HT1080 (cell line): ENCODE measurements at regions not wholly inside any gene's neighbourhood (a gene's known extent, or its start where the extent isn't known, plus 50 kb on each side); places are given as distances from the start of the nearest gene placed in this dataset.

Experiments used
- DNase-seq: peaks from one replicate; pipeline ENCODE4 v3.0.0-alpha.2; 2015; ENCODE audit warnings: low read depth

DNA sequence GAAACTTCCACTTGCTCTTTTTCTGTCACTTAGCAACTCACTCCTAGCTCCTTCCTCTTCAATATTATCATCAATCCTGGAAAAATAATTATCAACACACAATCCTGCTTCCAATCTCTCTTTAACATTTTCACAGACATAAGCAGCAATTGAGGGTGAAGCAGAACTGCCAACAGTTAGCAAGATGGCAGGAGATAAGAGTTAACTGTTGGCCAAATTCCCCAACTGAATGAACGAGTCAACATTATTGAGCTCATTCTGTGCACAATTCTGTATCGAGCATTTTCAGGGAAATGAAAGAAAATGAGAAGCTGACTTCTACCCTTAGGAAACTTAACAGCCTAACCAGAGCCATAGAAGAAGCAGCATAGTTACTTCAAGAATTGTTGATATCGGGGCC is 152.0 kb downstream of the KCNA5 start:
- no peak for DNase-seq

DNA sequence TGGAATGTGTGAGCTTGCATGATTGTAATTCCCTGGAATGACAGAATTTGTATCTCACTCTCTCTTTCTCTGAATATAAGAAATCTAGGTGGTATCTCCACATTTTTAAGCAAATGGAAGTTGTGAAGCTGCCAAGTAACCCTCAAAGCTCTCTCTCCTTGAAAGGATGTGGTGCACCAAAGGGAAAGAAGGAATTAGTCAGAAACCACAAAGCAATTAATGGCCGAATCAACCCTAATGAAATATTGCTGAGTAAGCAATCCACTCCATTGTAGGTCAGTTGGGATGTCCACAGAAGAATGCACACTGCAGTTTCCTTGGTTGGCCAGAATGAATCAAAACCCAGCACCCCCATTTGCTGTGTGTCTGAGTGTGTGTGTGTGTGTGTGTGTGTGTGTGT is 153.5 kb downstream of the KCNA5 start:
- DNase-seq: peak; percentile 48

- DNase-seq: no peak
These were observed 154.0 kb downstream of the KCNA5 start for GRCh38 chr12:5197656-5198055.

DNA sequence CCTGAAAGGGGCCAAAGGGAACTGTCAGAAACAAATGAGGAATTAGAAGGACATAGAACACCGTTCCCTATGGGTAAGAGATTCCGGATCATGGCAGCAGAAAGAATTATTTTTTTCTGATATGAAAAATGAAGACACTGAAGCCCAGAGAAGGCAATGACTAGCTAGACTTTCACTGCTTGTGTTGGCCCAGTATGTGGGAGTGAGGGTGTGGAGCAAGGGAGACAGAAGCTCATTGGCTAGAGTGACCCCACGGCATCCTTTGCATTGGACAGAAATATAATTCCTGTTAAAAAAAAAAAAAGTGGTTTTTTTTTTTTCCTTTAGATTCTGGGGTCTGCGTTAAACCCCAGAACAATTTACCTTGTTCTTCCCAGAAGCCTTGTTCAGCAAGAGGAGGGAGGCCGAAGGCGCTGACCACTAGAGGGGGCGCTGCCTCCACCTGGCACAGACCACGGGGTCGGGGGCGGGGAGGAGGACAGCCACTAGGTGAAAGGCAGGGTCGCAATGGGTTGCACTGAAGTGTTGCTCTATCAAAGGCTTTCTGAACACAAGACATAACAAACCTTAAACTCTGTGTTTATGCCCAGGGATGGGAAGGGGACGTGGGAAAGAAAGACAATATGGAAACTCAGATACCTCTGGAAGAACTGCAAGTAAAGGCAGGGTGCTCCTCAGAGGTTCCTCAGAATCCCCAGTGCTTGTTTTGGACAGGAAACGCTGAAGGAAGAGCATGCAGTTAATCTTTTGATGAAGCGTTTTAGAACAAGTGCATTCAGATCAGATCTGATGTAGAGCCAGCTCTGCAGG is 156.8 kb downstream of the KCNA5 start:
- DNase-seq: no peak

DNA sequence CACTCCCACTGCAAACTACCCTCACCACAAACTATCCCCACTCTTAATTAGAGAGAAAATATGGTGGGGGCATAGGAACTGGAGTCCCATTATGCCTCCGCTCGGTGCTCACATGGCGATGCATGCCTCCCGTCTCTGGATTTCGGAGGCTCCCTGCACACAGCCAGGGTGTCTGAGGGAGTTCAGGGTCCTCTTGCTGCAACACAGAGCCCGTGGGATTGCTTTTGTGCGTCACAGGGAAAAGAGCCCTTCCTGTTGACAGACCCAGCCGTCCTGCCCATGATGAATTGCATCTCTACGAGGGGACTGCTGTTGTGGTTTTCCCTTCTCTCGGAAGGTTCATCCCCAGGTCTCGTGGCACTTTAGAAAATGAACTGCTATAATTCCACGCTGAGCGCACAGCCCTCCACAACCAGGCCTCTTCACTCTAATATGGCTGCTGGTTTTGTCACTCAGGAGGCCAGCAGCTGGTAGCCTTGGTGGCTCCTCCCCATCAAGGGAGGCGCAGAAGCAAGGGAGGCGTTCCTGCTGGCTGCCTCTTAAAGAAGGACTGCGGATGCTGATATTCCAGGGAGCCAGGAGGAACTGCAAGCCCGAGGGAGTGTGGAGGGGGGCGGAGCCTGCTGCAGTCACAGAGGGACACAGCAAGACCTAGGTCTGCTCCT is 158.0 kb downstream of the KCNA5 start:
- DNase-seq: peak; percentile 40

- DNase-seq: no peak
These were observed 159.6 kb downstream of the KCNA5 start for GRCh38 chr12:5203274-5203673.

GRCh38 chr12:5203720-5204119 is 160.0 kb downstream of the KCNA5 start:
- no peak for DNase-seq

GRCh38 chr12:5204271-5204670 is 160.6 kb downstream of the KCNA5 start:
- no peak for DNase-seq

DNA sequence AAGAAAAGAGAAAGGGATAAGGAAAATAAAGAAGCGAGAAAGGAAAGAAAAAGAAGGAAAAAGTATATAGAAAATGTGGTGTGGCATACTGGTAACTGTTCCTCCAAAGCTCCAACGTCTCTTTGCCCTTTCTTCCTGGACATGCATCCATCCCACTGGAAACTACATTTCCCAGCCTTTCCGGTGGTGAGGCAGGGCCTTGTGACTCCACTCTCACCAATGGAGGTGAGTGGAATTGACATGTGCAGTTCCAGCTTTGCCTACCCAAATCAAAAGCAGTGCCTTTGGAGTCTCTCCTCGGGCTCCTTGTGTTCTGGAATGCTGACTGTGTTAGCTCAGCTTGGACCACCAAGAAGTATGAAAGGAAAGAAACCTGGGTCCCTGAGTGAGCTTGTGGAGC is 161.2 kb downstream of the KCNA5 start:
- DNase-seq: peak; percentile 3

DNA sequence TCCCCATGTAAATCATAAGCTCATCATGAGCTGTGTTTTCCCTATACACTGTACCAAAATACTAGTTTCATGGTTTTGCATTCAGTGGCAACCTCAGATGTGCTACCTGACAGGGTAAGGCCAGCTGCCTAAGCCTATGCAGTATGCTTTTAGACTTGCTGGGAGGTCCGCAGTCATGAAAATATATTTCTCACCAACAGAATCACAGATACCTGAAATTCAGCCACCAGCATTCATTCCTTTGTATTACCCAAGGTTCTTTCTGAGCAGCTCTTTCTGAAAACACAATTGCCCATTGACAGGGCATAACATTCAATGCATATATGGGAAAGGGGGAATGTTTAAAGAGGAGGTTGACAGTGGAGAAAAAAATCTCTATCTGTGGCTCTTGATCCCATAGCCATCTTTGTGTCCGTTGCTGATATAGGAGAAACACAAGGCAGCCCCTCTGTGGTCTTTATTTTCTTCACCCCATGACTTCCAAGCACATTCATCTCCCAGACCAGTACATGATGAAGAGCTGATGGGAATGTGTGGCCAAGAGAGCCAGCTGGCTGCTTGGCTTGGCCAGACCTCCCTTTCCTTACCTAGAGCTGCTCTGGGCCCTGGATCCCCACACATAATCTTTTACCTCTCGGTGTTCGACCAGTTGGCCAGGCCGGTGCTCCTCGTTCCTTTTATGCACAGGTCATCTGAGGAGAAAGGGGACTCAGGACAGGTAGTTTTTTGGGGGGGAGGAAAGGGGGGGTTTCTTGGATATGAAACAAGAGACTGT is 162.9 kb downstream of the KCNA5 start:
- no peak for DNase-seq

- DNase-seq: no peak
These were observed 166.7 kb downstream of the KCNA5 start for GRCh38 chr12:5210179-5210922.

- DNase-seq: no peak
These were observed 167.2 kb downstream of the KCNA5 start for GRCh38 chr12:5210923-5211290.

- DNase-seq: no peak
These were observed 169.7 kb downstream of the KCNA5 start for GRCh38 chr12:5213336-5213735.

- no peak for DNase-seq
These were observed 170.3 kb downstream of the KCNA5 start for GRCh38 chr12:5213990-5214389.

DNA sequence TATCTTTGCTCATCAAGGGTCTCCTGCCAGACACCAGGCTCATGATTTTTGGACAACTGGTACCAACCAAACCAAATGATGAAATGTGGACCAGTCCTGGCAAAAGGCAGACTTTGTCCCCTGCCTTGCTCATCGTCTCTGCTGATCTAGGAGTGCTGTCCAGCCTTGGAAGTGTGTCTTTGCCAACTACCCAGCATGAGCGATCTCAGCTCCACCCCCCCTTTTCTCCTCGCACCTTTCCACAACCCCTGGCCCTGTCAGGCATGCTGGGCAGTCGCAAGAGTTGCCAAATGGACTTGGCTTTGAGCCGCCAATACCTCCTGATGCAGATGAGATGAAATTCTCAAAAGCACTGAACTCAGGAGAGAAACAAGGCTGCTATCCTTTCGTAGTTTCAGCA is 174.3 kb downstream of the KCNA5 start:
- no peak for DNase-seq

DNA sequence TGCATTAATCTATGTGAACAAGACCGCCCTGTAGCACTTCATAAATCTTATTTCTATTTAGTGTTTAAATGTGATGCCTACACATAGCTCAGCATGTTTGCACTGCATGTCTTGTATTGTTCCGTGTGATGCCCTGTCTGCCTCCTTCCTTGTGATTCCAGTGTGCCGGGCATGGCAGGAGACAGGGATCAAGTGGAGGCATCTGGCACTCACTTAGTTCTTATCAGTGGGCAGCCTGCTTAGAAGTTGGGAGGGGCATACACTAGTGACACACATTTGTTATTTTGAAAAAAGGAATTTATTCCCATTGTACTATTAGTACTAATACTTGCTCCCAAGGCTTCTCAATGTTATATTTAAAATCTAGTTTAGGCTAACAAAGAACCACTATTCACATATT is 176.4 kb downstream of the KCNA5 start:
- DNase-seq: no peak

- peak; percentile 12 for DNase-seq
These were observed 177.2 kb downstream of the KCNA5 start for GRCh38 chr12:5220835-5221234.

DNA sequence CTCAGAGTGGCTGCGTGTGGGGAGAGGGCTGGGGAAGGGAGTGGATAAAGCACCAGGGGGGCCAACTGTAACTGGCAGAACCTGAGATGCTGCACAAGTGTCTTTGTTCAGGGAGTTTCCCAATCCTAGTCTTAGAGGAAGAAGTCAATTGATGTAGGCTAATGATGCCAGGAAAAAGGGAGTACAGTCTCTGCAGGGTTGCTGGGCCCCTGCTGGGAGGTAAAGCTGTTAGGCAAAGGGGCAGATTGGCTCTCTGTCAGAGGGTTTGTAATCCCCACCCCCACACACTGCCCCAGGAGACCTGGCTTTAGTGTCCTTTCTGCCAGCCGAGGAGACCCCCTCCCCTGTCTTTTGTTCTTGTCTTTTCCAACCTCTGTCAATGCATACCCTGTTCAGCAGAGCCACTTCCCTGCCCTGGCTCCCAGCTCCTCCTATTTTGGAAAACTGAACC is 178.4 kb downstream of the KCNA5 start:
- no peak for DNase-seq

DNA sequence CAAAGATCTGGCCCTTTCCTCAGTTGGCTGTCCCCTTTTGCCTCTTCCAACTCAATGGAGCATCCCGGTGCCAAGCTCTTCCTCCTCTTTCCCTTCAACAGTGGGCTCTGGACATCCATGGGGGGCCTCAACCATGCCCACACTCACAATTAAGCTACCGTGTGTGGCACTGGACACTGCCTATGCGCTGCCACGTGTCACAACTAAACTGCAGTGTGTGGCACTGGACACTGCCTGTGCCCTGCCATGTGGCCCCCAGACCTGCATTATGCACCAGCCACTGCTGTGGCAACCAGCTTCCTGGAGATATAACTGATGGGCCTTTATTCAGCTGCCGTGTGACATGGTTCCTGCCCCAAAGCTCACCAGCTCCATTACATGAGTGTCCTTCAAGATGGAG is 179.1 kb downstream of the KCNA5 start:
- DNase-seq: no peak

DNA sequence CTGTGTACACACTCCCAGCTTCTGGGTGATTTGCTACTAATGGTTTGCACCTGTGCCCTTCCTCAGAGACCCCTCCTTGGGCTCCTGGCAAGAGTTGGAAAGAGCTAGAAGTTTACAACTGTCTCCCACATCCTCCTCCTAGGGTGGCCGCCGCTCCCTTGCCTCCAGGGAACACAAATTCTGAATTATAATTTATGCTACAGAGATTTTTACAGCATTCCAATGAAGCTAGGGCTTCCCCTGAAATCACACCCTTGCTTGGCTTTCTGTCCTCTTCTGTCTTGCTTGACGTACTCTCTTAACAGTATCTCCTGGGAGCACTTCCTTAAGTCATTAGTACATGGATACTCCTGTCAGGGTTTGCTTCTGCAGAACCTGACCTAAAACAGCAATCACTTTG is 180.2 kb downstream of the KCNA5 start:
- DNase-seq: no peak

DNA sequence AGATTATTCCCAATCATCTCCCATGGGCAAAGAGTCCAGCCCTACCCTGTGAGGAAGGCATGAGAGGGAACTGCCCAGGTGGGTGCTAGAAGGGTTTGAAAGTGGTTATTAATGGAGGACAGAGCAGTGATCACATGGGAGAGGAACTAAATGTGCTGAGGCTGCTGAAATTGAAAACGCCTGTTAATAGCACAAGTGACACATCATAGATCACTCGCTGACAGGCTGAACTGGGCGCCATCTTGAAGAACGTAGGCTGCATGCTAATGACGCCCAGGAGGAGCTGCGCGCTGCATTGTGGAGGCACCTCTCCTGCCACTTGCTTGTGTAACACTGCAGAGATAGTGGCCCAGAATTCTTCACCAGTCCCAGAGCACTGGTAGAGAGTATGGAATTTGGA is 182.9 kb downstream of the KCNA5 start:
- DNase-seq: no peak
